Endothelial cell (in vitro differentiated cells): ENCODE measurements at regions not wholly inside any gene's neighbourhood (a gene's known extent, or its start where the extent isn't known, plus 50 kb on each side); places are given as distances from the start of the nearest gene placed in this dataset.

Source experiments
- DNase-seq: peaks from one replicate; pipeline ENCODE4 v3.0.0; 2021; ENCODE audit warnings: low spot score
- H3K27ac Mint-ChIP-seq: one replicate; pipeline ENCODE4 v1.8.0; 2021; ENCODE audit warnings: mixed read lengths, inconsistent platforms; ENCODE audit not compliant: unreplicated experiment
- H3K27me3 Mint-ChIP-seq: one replicate; pipeline ENCODE4 v1.8.0; 2021; ENCODE audit warnings: mild to moderate bottlenecking, moderate library complexity, mixed read lengths, inconsistent platforms; ENCODE audit not compliant: unreplicated experiment
- H3K36me3 Mint-ChIP-seq: one replicate; pipeline ENCODE4 v1.8.0; 2021; ENCODE audit warnings: mild to moderate bottlenecking, low read depth, mixed read lengths, inconsistent platforms; ENCODE audit not compliant: unreplicated experiment
- H3K4me1 Mint-ChIP-seq: one replicate; pipeline ENCODE4 v1.8.0; 2021; ENCODE audit warnings: mild to moderate bottlenecking, mixed read lengths, inconsistent platforms; ENCODE audit not compliant: unreplicated experiment
- H3K4me3 Mint-ChIP-seq: one replicate; pipeline ENCODE4 v1.8.0; 2021; ENCODE audit warnings: mild to moderate bottlenecking, mixed read lengths, inconsistent platforms; ENCODE audit not compliant: unreplicated experiment
- H3K9me3 Mint-ChIP-seq: one replicate; pipeline ENCODE4 v1.8.0; 2021; ENCODE audit warnings: mixed read lengths, inconsistent platforms; ENCODE audit not compliant: unreplicated experiment
- CTCF ChIP-seq: fragments of 200-600 bp; sonication (generic); IDR thresholded peaks from one replicate; pipeline ENCODE4 v1.5.0; 2021; ENCODE audit warnings: antibody characterized with exemption; ENCODE audit not compliant: unreplicated experiment

DNA sequence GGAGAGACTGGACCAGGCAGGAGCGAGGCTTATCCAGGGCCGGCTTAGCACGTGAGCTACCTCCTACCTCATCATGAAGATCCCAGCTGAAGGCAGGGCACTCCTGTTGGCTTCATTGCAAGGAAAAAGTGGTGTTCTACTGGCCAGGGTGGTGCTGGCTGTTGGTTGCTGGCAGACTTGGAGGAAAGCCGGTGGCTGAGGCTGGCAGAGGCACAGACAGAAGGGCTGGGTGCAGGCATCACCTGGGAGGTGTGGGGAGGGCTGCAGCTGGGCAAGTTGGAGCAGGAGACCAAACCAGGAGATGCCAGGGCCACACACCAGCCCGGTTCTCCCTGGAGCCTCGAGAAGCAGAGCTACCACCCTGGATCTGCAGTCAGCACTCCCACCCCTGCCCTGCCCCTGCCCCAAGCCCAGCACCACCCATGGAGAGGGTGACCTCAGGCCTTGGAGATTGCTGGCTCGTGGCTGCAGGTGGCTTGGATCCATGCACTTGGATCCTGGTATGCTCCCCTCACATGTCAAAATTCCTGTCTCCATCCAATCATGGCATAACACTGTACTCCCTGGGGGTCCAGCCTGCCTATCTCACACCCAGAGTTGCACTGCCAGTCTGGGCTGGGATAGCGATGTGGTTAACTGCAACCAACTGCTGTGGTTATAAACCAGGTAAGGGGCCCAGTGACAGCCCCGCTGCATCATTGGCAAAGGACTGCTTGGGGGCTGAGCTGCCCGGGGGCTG, 49.7 kb downstream of the GLI2 start:
- peaks cover 13% of the 10 kb centered on the region for H3K27me3 Mint-ChIP-seq
- no peak overlapping the region for H3K27ac Mint-ChIP-seq
- no peak for TF ChIP-seq CTCF
- H3K36me3 Mint-ChIP-seq, result no peaks in the 10 kb centered on the region
- H3K4me1 Mint-ChIP-seq, result peaks cover 8% of the 10 kb centered on the region
- H3K4me3 Mint-ChIP-seq, result no peak overlapping the region
- no peak for DNase-seq
- no peaks in the 10 kb centered on the region for H3K9me3 Mint-ChIP-seq

DNA sequence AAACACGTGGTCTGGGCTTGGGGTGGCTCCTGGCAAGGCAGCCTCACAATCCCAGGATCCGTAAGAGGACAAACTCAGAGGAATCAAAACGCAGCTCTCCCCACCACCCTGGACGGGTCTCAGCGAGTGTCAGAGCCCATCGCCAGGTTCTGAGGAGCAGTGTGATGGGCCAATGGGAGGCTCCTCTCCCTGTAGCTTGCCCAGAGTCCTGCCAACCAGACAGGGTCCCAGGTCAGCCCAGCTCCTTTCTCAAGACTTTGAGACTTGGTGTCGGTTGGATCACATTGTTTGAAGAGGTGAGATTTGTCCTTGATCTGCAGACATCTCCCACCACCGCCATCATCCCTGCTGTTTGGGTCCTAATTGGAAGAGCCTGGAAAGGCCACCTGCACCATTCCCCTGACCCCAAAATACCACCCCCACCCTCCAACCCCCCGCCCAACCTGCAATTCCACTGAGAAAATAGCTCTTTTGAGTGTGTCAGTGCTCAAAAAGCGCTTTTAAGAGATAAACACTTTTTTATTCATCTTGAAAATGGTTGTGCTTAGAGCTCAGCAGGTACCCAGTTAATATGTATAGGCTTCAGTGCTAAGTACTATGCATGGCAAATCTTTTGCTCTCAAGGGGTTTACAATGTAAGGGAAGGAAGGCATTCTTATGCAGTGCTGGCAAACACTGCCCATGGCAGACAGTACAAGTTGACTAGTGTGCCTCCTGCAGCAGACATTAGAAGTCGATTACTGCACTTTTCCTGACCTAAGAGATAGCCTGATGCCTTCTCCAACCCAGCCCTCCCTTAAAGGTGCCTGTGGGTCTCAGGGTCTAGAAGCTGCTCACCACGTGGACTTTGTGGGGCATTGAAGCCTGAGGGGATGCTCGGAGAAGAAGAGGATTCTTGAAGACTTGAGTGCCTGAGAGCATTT, 50.6 kb downstream of the GLI2 start:
- no peak for DNase-seq
- Mint-ChIP-seq H3K27ac (no peak overlapping the region), H3K4me3 (peak overlapping the region; percentile 12), H3K27me3 (peaks cover 13% of the 10 kb centered on the region), H3K36me3 (no peaks in the 10 kb centered on the region), H3K9me3 (no peaks in the 10 kb centered on the region), H3K4me1 (peaks cover 8% of the 10 kb centered on the region)
- TF ChIP-seq CTCF, result no peak

- TF ChIP-seq CTCF, result no peak
- H3K9me3 Mint-ChIP-seq, result no peaks in the 10 kb centered on the region
- H3K4me1 Mint-ChIP-seq, result peaks cover 8% of the 10 kb centered on the region
- peaks cover 18% of the 10 kb centered on the region for H3K27me3 Mint-ChIP-seq
- no peak overlapping the region for H3K27ac Mint-ChIP-seq
- no peaks in the 10 kb centered on the region for H3K36me3 Mint-ChIP-seq
- H3K4me3 Mint-ChIP-seq, result no peak overlapping the region
- no peak for DNase-seq
These were observed 51.6 kb downstream of the GLI2 start for GRCh38 chr2:120787111-120787821.

DNA sequence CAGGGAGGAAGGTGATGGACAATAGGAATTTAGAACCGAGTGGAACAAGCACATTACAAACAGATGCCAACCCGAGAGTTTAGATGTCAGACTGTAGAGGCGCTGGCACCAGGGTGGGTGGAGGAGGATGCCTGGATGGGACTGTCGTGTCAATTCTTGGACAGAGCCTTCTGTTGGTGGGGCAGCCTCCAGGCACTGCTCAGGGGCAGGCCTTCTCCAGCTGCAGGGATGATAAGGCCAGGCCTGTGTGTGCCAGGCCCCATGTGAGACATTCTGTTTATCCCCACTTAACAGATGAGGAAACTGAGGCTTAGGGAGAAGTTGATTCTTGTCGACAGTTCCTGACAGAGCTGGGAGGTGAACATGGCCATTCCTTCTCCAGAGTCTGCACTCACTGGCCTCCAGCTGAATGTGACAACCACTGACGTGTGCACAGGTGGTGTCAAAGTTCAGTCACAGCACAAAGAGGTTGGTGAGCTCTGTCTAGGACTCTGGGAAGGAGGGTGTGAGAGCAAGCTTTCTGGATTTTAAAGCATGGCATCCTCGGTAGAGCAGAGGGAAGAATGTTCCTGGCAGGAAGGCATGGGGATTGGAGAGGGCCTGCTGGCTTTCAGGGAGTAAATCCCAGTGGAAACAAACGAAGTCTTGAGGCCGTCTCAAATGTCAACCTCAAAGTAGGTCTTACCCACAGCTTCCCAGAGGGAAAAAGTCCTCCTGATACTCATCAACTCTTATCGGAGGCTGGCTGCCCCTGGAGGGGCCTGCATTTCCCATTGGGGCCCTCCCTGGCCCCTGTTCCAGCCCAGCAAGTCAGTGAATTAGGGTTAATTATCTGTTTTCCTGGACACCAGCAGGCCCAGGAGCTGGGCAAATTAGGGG, 52.4 kb downstream of the GLI2 start:
- DNase-seq, result no peak
- Mint-ChIP-seq H3K36me3 (no peaks in the 10 kb centered on the region), H3K4me3 (no peak overlapping the region), H3K27me3 (peaks cover 18% of the 10 kb centered on the region), H3K9me3 (no peaks in the 10 kb centered on the region), H3K4me1 (peaks cover 8% of the 10 kb centered on the region), H3K27ac (no peak overlapping the region)
- TF ChIP-seq CTCF, result no peak
